H4 (cell line): ENCODE measurements at regions not wholly inside any gene's neighbourhood (a gene's known extent, or its start where the extent isn't known, plus 50 kb on each side); places are given as distances from the start of the nearest gene placed in this dataset.
A peak's percentile ranks its signal among the peaks of the same experiment; 100 is the strongest.
"Not testable (repeated sequence)": the region's sequence is repeated elsewhere in the genome, so short reads cannot be mapped to it uniquely, and the experiment has no call there.

ENCODE experiments used
- DNase-seq: peaks from one replicate; pipeline ENCODE4 v3.0.0-alpha.2; 2015; ENCODE audit warnings: low spot score

GRCh38 chr10:114730291-114730690, 72.2 kb upstream of the ABLIM1 start:
- DNase-seq, result no peak

GRCh38 chr10:114732931-114733330, 74.9 kb upstream of the ABLIM1 start:
- no peak for DNase-seq

GRCh38 chr10:114735946-114736345, 77.9 kb upstream of the ABLIM1 start:
- no peak for DNase-seq

DNA sequence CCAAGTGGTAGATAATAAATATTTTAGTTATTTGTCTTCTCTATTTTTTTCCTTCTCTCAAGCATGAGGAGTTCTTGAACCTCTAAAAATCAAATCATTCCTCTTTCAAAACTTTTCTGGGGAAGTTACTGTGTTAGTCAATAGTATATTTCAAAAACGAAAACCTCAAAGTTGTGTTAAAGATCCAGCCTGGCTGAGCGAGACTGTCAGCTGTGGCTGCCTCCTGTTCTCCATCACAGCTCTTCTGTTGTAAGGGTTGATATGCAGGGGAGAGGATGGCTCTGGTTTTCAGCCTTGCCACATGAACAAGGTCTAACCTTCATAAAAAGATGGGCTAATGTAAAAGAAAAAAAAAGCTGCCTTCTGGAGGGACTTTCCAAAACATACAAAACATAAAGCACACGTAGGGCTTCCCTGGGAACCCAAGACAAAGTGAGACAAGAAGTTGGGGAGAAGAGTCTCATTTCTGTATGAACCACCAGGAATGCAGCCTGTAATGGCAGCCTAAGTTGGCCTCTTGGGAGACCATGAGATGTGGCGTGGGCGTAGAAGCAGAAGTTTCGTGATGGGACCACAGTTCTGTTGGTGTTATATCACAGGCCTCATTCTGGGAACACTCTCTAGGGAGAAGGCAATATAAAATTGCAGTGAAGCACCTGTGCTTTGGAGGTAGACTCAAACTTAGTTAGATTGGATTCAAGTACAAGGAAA, 77.9 kb upstream of the FHIP2A start:
- no peak for DNase-seq

GRCh38 chr10:114746531-114746930, 75.0 kb upstream of the FHIP2A start:
- no peak for DNase-seq

DNA sequence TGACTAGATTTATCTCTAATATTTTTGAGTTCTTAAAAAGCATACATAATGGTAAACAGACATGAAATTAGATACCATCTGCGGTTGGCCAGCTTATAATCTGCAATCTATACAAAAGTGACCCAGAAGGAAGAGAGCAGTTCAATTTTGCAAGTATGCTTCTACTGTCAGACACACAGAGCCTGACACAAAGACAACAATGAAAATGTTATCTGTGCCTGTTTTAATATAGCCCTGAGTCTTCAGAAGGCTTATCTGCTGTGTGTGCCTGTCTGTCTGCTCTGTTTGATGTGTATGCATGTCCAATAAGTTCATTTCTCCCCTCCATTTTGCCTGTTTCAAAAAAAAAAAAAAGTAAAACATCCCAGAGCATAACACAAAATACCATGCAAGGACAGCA, 73.3 kb upstream of the FHIP2A start:
- DNase-seq, result no peak

DNA sequence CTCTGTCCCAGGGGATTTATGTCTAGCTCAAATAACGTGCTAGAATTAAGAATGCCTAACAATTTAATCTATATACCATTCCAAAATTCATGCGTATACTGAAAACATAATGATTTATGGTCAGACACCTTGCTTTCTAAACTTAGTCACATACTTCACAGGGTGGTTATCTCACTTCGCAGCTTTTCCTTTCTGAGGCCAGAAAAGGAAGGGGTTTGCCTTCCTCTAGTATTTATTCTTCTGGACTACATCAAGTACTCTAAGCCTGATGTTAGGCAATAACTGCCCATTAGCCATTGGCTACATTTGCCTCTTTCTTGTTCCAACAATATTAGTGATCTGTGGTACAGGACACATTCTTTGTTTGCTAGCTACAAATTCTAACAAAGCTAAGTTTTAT, 72.6 kb upstream of the FHIP2A start:
- DNase-seq, result no peak

DNA sequence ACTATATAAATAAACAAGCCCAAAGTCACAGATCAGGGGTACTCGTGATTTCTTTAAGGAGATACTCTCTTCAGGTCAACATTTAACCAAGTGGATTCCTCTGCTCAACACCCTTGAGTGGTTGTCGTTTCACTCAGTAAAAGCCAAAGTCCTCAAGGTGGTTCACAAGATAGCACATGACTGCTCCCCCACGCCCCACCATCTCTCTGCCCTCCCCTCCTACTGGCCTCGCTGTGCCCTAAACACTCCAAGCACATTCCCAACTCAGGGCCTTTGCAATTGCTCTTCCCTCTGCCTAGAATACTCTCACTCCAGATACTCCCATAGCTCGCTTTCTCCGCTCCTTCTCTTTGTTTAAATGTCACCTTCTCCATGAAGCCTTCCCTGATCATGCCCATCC, 72.1 kb upstream of the FHIP2A start:
- DNase-seq, result no peak

DNA sequence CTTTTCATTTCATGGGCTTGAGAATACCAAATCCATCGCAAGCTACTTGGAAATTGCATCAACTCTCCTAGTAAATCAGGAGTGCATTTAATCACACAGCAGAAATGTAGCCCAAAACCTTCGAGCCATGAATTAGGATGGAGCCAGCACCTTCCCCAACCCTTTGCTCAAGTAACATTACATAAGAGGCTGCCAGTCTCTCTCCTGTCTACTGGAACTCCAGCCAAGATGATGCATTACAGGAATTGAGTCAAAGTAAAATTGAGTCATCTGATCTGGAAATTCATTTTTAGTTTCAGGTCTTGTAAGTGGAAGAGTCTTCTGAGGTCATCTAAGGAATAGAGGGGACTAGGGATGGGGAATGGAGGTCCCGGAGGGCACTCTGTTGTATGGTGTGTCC, 69.7 kb upstream of the FHIP2A start:
- DNase-seq, result no peak

GRCh38 chr10:114752570-114752969, 69.0 kb upstream of the FHIP2A start:
- DNase-seq, result not testable (repeated sequence)

GRCh38 chr10:114753126-114753525, 68.5 kb upstream of the FHIP2A start:
- DNase-seq, result no peak

- peak; percentile 41 for DNase-seq
Measured at GRCh38 chr10:114754445-114755320, 66.9 kb upstream of the FHIP2A start.

DNA sequence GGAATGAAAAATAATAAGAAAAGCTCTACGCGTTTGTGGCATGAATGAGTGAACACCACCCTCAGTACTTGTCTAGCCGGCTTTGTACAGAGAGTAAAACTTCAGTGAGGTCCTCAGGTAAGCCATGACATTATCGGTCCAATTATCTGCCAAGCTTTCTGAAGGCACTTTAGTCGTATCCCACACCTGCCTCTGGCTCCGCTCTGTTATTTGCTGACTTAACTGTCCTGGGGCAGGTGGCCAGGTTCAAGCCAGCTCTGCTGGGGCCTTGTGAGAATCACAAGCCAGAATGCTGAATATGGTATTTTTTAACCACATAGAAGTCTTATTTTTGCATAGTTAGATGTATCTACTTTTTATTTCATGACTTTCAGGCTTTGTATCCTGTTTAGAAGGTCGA, 66.0 kb upstream of the FHIP2A start:
- DNase-seq, result no peak

GRCh38 chr10:114758331-114758730, 63.2 kb upstream of the FHIP2A start:
- no peak for DNase-seq

- no peak for DNase-seq
Measured at GRCh38 chr10:114761205-114762193, 60.1 kb upstream of the FHIP2A start.

GRCh38 chr10:114762811-114763210, 58.8 kb upstream of the FHIP2A start:
- no peak for DNase-seq

DNA sequence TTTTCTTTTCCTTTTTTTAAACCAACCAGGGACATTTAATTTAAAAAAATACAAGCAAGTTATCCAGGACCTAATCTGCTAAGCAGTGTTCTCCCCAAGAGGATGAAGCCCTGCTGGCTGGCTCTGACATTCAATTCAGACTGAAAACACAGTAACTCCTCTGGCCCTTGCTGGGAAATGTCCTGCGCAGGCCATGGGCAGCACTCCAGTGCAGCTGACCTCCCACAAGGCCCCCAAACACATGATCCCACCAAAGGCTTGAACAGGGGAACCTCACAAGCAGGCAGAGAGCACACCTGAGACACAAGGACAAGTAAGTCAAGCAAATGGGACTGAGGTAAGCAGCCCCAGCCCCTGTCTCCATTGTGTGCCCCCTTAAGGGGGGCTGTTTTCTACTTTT, 56.9 kb upstream of the FHIP2A start:
- DNase-seq, result no peak

GRCh38 chr10:114766470-114766869, 55.1 kb upstream of the FHIP2A start:
- no peak for DNase-seq

- no peak for DNase-seq
Measured at GRCh38 chr10:114767101-114767985, 54.2 kb upstream of the FHIP2A start.

DNA sequence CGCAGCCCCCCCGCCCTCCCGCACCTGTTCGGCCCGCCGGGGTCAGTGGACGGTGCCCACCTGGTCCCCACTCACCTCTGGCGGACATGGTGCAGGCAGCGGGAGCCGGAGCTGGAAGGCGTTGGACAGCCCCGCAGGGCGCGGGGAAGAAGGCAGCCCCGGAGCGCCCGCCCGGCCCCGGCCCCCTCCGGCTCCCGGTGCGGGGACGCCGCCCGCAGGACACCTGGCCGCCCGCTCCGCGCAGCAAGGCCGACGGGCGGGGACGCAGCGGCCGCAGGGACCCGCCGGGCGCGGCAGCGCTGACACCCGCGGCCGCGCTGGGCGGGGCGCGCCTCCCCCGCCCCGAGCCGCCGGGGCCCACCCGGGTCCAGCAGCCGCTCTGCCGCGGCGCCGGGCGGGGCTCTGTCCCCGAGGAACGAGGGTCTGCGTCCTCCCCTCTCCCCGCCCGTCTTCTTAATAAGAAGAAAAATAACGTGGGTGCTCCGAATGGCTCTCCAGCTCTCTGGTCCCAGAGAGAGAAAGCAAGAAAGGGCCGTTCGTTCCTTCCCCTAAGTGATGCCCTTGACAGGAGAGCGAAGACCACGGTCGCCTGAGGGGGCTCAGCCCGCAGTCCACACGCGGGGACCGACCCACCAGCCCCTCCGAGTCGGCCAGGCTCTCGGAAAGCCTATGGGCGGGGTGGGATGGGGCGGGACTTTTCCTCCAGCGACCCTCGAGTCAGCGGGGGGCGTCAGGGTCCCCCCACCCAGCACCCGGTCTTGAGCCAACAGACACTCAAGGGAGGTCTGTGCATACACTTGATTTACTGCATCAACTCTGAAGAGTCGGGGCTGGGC, 53.4 kb upstream of the FHIP2A start:
- DNase-seq, result no peak
